Stimulated activated CD8-positive, alpha-beta memory T cell treated with anti-CD3 and anti-CD28 coated beads, Interleukin-15, amount 100 ng/mL, for 1 hour (primary cell): ENCODE measurements at regions not wholly inside any gene's neighbourhood (a gene's known extent, or its start where the extent isn't known, plus 50 kb on each side); places are given as distances from the start of the nearest gene placed in this dataset.

Experiments
- DNase-seq: peaks from one replicate; pipeline ENCODE4 v3.0.0-alpha.2; 2020; ENCODE audit warnings: low read depth

GRCh38 chr14:71467361-71467811 is 464.8 kb upstream of the RGS6 start:
- DNase-seq, result no peak

DNA sequence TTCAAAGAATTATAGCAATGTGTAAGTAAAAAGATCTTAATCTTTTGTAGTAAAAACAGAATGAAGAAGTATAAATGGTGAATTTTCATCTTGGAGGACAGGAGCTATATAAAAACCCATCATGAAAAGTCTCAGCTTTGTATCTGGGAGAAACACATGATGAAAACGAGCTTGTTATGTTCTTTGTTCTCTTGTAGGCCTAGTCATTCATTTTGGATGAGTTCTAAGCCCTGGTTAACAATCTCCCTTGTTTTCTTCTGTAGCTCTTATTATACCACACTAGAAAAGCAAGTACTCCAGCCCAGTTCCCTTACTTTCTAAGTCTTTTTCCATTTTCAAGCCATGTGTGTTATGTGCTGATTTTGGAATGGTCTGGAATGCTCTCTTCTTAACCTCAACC is 463.5 kb upstream of the RGS6 start:
- no peak for DNase-seq

DNA sequence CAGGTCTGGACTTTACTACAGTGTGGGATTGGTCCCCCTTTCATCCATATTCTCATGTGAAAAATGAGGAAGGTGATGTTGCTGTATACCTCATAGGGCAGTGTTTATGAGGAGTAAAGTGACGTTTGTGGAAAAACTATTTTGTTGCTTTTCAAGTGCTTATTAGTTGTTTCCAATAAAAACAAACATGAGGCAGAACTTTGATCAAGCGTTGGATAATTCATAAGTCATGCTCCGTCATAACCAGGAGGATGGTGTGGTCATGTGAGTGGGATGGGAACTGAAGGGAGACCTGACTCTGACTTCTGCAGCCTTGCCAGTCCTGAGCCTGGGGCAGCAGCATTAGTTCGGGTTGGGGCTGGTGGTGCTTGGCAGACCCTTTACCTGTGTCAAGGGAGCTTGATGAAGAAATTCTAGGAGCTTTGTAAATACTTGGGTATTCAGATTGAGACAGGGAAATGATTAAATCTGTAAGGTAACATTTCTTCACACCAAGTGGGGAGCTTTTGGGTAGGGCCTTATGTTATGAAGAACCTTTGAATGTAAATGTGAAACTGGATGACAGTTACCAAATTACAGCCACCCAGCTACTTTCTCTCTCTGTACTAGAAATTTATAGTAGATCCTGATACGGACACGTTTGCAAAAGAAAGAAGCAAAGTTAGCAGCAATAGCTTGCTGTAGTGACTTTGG is 462.4 kb upstream of the RGS6 start:
- DNase-seq, result no peak

GRCh38 chr14:71471634-71472355 is 460.4 kb upstream of the RGS6 start:
- DNase-seq, result no peak

GRCh38 chr14:71472356-71473340 is 459.6 kb upstream of the RGS6 start:
- no peak for DNase-seq

DNA sequence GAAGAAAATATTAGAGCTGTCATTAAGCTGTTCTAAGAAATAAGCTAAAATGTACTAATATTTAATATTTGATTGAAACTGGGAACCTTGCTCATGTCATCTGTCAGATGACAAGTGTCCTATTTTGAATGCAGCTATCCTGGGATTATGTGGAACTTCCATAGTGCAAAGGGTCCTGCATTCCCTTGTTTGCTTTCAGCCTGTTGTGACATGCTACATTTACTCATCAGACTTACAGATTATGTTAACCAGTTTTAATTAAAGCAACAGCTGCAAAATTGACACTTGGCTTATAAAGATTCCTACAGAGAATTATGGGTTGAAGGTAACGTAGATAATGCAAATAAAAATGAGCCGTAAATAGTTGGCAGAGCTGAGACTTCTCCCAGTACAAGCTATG is 458.4 kb upstream of the RGS6 start:
- DNase-seq, result no peak

GRCh38 chr14:71474301-71475265 is 457.6 kb upstream of the RGS6 start:
- no peak for DNase-seq

DNA sequence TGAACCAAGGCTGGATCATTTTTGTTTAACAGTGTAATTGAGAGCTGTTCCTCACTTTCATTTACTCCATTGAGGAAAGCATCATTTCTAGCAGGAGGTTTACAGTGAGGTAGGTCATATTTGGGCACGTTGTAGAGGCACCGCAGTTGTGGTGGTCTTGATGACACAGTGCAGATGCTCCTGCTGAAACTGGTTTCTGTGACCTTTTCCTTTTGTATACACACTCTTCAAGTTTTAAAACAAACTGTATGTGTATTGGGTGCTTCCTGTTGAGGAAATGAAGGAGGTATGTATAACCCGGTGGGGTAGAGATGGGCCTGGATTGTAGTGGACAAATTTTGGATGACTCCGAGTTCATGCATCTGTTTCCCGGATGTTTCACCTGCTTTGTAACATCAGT is 456.3 kb upstream of the RGS6 start:
- no peak for DNase-seq

GRCh38 chr14:71478542-71478941 is 453.7 kb upstream of the RGS6 start:
- DNase-seq, result no peak

- no peak for DNase-seq
These were observed 451.1 kb upstream of the RGS6 start for GRCh38 chr14:71481021-71481654.

GRCh38 chr14:71482671-71483070 is 449.6 kb upstream of the RGS6 start:
- no peak for DNase-seq

DNA sequence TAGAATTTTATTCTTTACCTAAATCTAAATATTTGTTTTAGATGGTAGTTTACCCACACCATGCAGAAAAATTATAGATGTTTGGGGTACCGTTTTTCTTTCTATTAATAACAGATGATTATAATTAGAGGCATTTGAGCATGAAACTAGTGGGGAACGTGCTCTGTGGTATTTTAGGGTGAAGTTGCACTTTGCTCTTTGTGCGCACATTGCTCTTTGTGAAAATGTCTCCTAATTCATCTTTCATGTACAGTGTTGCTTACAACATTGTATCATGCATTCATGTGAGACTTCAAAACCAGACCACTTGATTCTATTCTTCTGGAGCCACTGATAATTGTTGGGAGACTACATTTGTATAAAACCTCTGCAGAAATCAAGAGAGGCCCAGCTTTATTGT is 449.1 kb upstream of the RGS6 start:
- no peak for DNase-seq

GRCh38 chr14:71485833-71486232 is 446.4 kb upstream of the RGS6 start:
- DNase-seq, result no peak

DNA sequence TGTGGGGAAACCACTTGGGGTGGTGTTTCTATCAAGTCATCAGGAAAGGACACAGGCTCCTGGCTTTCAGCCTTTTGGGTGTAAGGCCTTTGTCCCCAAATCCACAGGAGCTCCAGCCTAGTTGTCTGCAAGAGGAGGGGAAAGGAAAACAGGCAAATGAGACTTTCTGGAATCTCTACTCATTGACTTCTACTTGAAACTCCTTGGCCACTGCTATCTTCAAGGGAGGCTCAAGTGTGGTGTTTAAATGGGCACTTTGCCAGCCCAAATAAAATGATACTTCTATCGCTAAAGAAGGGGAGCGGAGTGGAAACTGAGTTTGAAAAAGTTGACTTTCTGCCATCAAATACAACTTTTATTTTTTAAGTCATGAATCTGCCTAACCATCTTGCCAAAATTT is 445.9 kb upstream of the RGS6 start:
- no peak for DNase-seq

DNA sequence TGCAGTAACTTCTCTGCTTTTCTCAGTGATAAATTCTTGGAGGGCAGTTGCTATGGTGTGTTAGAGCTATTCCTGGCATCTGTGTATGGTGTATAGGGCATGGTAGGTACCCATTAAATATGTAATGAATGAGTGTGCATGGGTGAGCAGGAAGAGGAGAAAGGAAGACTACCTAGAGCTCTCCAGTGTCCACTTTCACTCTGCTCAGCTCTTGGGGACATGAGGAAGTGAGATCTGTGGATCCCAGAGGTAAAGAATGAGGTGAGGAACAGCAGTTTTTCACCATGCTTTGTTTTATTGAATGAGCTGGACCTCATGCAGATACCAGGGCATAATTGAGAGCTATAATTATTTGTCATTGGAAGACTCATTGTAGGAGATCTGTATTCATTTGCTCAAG is 444.8 kb upstream of the RGS6 start:
- no peak for DNase-seq

- no peak for DNase-seq
These were observed 444.3 kb upstream of the RGS6 start for GRCh38 chr14:71487941-71488340.

DNA sequence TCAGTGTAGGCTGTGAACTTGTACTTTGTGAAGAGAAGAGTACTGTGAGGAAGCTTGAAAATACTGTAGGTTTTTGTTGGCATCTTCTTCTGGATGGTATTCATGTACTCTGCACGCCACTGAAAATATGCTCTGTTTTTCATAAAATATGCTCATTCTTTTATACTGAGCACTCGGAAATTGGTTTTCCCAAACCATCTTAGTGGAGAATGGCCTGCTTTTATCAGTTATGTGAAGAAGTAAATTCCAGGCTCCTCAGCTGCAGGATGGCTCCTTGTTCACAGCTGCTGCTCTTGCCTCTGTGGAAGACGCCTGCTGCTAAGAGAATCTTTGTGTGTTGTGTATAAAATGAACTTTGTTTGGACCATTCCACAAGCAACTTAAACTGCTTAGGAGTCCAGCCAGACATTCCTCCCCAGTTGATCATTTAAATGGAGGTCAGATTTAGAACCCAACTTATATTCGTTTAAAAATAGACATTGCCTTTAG is 443.5 kb upstream of the RGS6 start:
- no peak for DNase-seq

GRCh38 chr14:71489742-71490141 is 442.5 kb upstream of the RGS6 start:
- DNase-seq, result no peak

- DNase-seq, result no peak
These were observed 440.3 kb upstream of the RGS6 start for GRCh38 chr14:71491931-71492330.

- DNase-seq, result no peak
These were observed 439.9 kb upstream of the RGS6 start for GRCh38 chr14:71492346-71492745.

- DNase-seq, result no peak
These were observed 434.6 kb upstream of the RGS6 start for GRCh38 chr14:71497645-71498086.
